Thyroid gland (tissue), 4 donors: ENCODE measurements at regions not wholly inside any gene's neighbourhood (a gene's known extent, or its start where the extent isn't known, plus 50 kb on each side); places are given as distances from the start of the nearest gene placed in this dataset.

Source experiments
- POLR2A ChIP-seq, 2 donors: fragments of 450-650 bp; IDR thresholded peaks; one replicate each; pipeline ENCODE4 v1.6.1; 2017; ENCODE audit warnings: antibody characterized with exemption in 2 of 2, mild to moderate bottlenecking in 2 of 2, moderate library complexity in 1 of 2
- TF ChIP-seq, protein P1 (sequence below), 6 experiments: fragments of 200-600 bp in 3 of 6; fragments of 450-650 bp in 3 of 6; sonication (generic) in 3 of 6; IDR thresholded peaks; one replicate each; pipeline ENCODE4 v1.5.1; 2016 to 2019; ENCODE audit warnings: antibody characterized with exemption in 6 of 6, mild to moderate bottlenecking in 2 of 6, inconsistent platforms in 1 of 6, moderate library complexity in 1 of 6

DNA sequence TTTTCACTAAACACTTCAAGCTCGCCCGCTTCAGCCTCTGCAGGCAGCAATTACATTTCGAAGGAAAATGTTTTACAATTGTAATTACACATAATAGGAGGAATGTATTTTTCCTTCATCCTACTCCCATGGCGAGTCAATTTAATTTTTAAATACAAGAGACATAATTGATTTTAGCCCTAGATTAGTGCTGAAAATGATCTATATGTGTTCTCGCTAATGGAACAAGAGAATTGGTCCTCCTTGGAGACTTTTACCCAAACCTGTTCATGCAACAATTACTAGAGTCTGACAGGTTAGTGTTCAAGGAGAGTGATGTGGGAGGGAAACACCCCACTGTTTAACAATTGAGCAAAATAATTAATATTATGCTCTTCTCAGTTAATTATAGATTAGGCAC, 509.4 kb upstream of the SETBP1 start:
- TF ChIP-seq POLR2A (IDR thresholded peaks at IDR 0.05), result no peak
- TF ChIP-seq, protein P1, sequence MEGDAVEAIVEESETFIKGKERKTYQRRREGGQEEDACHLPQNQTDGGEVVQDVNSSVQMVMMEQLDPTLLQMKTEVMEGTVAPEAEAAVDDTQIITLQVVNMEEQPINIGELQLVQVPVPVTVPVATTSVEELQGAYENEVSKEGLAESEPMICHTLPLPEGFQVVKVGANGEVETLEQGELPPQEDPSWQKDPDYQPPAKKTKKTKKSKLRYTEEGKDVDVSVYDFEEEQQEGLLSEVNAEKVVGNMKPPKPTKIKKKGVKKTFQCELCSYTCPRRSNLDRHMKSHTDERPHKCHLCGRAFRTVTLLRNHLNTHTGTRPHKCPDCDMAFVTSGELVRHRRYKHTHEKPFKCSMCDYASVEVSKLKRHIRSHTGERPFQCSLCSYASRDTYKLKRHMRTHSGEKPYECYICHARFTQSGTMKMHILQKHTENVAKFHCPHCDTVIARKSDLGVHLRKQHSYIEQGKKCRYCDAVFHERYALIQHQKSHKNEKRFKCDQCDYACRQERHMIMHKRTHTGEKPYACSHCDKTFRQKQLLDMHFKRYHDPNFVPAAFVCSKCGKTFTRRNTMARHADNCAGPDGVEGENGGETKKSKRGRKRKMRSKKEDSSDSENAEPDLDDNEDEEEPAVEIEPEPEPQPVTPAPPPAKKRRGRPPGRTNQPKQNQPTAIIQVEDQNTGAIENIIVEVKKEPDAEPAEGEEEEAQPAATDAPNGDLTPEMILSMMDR (IDR thresholded peaks at IDR 0.05), result no peak
